ENCODE measurements at regions not wholly inside any gene's neighbourhood (a gene's known extent, or its start where the extent isn't known, plus 50 kb on each side); places are given as distances from the start of the nearest gene placed in this dataset.

- no peak for TF ChIP-seq CTCF (IDR thresholded peaks at IDR 0.05; ENCODE audit: control extremely low read depth, extremely low read depth, low read depth, missing control alignments)
- ChIA-PET POLR2A (no interaction called here), CTCF (no interaction called here)
- DNase-seq (ENCODE audit: extremely low spot score) = no peak
Measured at GRCh38 chr11:100550298-100550697, 136.8 kb upstream of the ARHGAP42 start.

GRCh38 chr11:100550912-100551632 lies 136.0 kb upstream of the ARHGAP42 start:
- CTCF ChIA-PET = no interaction called here
- TF ChIP-seq CTCF (IDR thresholded peaks at IDR 0.05; ENCODE audit: control extremely low read depth, extremely low read depth, low read depth, missing control alignments) = no peak
- no peak for DNase-seq (ENCODE audit: extremely low spot score)
- POLR2A ChIA-PET = no interaction called here

GRCh38 chr11:100555931-100556330 lies 131.2 kb upstream of the ARHGAP42 start:
- no peak for DNase-seq (ENCODE audit: extremely low spot score)
- no peak for TF ChIP-seq CTCF (IDR thresholded peaks at IDR 0.05; ENCODE audit: control extremely low read depth, extremely low read depth, low read depth, missing control alignments)
- CTCF ChIA-PET = no interaction called here
- POLR2A ChIA-PET = no interaction called here

GRCh38 chr11:100556781-100557180 lies 130.3 kb upstream of the ARHGAP42 start:
- DNase-seq (ENCODE audit: extremely low spot score) = no peak
- ChIA-PET CTCF (interaction anchor here (1.3 kb wide), 1 partner anchor 14 kb away, joined by 5 read pairs; no protein-coding TSS in a partner anchor), POLR2A (no interaction called here)
- TF ChIP-seq CTCF (IDR thresholded peaks at IDR 0.05; ENCODE audit: control extremely low read depth, extremely low read depth, low read depth, missing control alignments) = no peak

GRCh38 chr11:100557830-100558611 lies 129.1 kb upstream of the ARHGAP42 start:
- ChIA-PET POLR2A (no interaction called here), CTCF (interaction anchor here (1.3 kb wide), 1 partner anchor 15 kb away, joined by 5 read pairs; no protein-coding TSS in a partner anchor)
- no peak for DNase-seq (ENCODE audit: extremely low spot score)
- TF ChIP-seq CTCF (IDR thresholded peaks at IDR 0.05; ENCODE audit: control extremely low read depth, extremely low read depth, low read depth, missing control alignments) = no peak

- CTCF ChIA-PET = no interaction called here
- no peak for TF ChIP-seq CTCF (IDR thresholded peaks at IDR 0.05; ENCODE audit: control extremely low read depth, extremely low read depth, low read depth, missing control alignments)
- POLR2A ChIA-PET = no interaction called here
- DNase-seq (ENCODE audit: extremely low spot score) = no peak
Measured at GRCh38 chr11:100560606-100561005, 126.5 kb upstream of the ARHGAP42 start.

All from GM10248 (cell line).